ENCODE measurements at regions not wholly inside any gene's neighbourhood (a gene's known extent, or its start where the extent isn't known, plus 50 kb on each side); places are given as distances from the start of the nearest gene placed in this dataset.

GRCh38 chr6:21816231-21816630, 222.7 kb downstream of the SOX4 start:
- H3K9me3 ChIP-seq (ENCODE audit: control insufficient read depth, low read length) = no peaks in the 10 kb centered on the region
- no peak overlapping the region for H3K4me2 ChIP-seq (ENCODE audit: low read length, poor library complexity, severe bottlenecking)
- H4K8ac ChIP-seq (ENCODE audit: low read length) = no peak overlapping the region
- no peak overlapping the region for H3K4ac ChIP-seq (ENCODE audit: low read depth in 1 of 2, low read length in 2 of 2)
- H2AK5ac ChIP-seq (ENCODE audit: low read length, severe bottlenecking) = no peak overlapping the region
- H3K27ac ChIP-seq (ENCODE audit: low read length, poor library complexity, severe bottlenecking) = no peak overlapping the region
- H3K4me1 ChIP-seq (ENCODE audit: control insufficient read depth, insufficient read depth, low read depth, low read length) = no peaks in the 10 kb centered on the region
- no peaks in the 10 kb centered on the region for H3K27me3 ChIP-seq (ENCODE audit: control insufficient read depth in 1 of 2, insufficient read depth in 1 of 2, low read length in 2 of 2)
- H2AFZ ChIP-seq (ENCODE audit: low read depth, low read length) = no peak overlapping the region
- H3K4me3 ChIP-seq (ENCODE audit: insufficient read depth in 1 of 2, low read depth in 1 of 2, low read length in 2 of 2) = no peak overlapping the region
- no peak overlapping the region for H4K91ac ChIP-seq (ENCODE audit: low read length)
- no peak for DNase-seq
- H2BK12ac ChIP-seq (ENCODE audit: low read length in 2 of 2) = no peak overlapping the region
- H3K14ac ChIP-seq (ENCODE audit: low read length in 2 of 2) = no peak overlapping the region
- no peak overlapping the region for H3K9ac ChIP-seq (ENCODE audit: low read length)
- H3K79me1 ChIP-seq (replicated peaks; ENCODE audit: low read length, poor library complexity, severe bottlenecking) = no peaks in the 10 kb centered on the region
- no peak overlapping the region for H2BK120ac ChIP-seq (ENCODE audit: low read depth, low read length)
- no peak overlapping the region for H3K23ac ChIP-seq (ENCODE audit: low read length in 2 of 2)
- H2BK5ac ChIP-seq (ENCODE audit: low read depth, low read length, poor library complexity, severe bottlenecking) = no peak overlapping the region
- H3K18ac ChIP-seq (ENCODE audit: low read depth in 1 of 2, low read length in 2 of 2) = no peak overlapping the region
- no peaks in the 10 kb centered on the region for H3K36me3 ChIP-seq (ENCODE audit: control insufficient read depth in 1 of 2, insufficient read depth in 2 of 2, low read depth in 1 of 2, low read length in 2 of 2)
- no peak overlapping the region for H2BK15ac ChIP-seq (ENCODE audit: low read depth, poor library complexity, severe bottlenecking)
- 89% methylated on average over 3 of the region's 3 CpGs for WGBS

GRCh38 chr6:21820442-21820841, 226.9 kb downstream of the SOX4 start:
- WGBS = 98% methylated on average over 6 of the region's 6 CpGs
- Histone ChIP-seq H3K14ac (ENCODE audit: low read length in 2 of 2) (no peak overlapping the region), H2BK12ac (ENCODE audit: low read length in 2 of 2) (no peak overlapping the region), H3K4me1 (ENCODE audit: control insufficient read depth, insufficient read depth, low read depth, low read length) (peaks cover 2% of the 10 kb centered on the region), H3K27me3 (ENCODE audit: control insufficient read depth in 1 of 2, insufficient read depth in 1 of 2, low read length in 2 of 2) (no peaks in the 10 kb centered on the region), H3K9ac (ENCODE audit: low read length) (no peak overlapping the region), H4K91ac (ENCODE audit: low read length) (no peak overlapping the region), H3K4me3 (ENCODE audit: insufficient read depth in 1 of 2, low read depth in 1 of 2, low read length in 2 of 2) (no peak overlapping the region), H3K9me3 (ENCODE audit: control insufficient read depth, low read length) (no peaks in the 10 kb centered on the region), H3K36me3 (ENCODE audit: control insufficient read depth in 1 of 2, insufficient read depth in 2 of 2, low read depth in 1 of 2, low read length in 2 of 2) (no peaks in the 10 kb centered on the region), H3K27ac (ENCODE audit: low read length, poor library complexity, severe bottlenecking) (no peak overlapping the region), H3K4ac (ENCODE audit: low read depth in 1 of 2, low read length in 2 of 2) (no peak overlapping the region), H3K23ac (ENCODE audit: low read length in 2 of 2) (no peak overlapping the region), H4K8ac (ENCODE audit: low read length) (no peak overlapping the region), H3K4me2 (ENCODE audit: low read length, poor library complexity, severe bottlenecking) (no peak overlapping the region), H2BK15ac (ENCODE audit: low read depth, poor library complexity, severe bottlenecking) (no peak overlapping the region), H2BK5ac (ENCODE audit: low read depth, low read length, poor library complexity, severe bottlenecking) (no peak overlapping the region), H3K79me1 (replicated peaks; ENCODE audit: low read length, poor library complexity, severe bottlenecking) (no peaks in the 10 kb centered on the region), H2BK120ac (ENCODE audit: low read depth, low read length) (no peak overlapping the region), H3K18ac (ENCODE audit: low read depth in 1 of 2, low read length in 2 of 2) (no peak overlapping the region), H2AK5ac (ENCODE audit: low read length, severe bottlenecking) (no peak overlapping the region), H2AFZ (ENCODE audit: low read depth, low read length) (no peak overlapping the region)
- no peak for DNase-seq

GRCh38 chr6:21823371-21823770, 229.8 kb downstream of the SOX4 start:
- Histone ChIP-seq H2BK15ac (ENCODE audit: low read depth, poor library complexity, severe bottlenecking) (no peak overlapping the region), H4K8ac (ENCODE audit: low read length) (no peak overlapping the region), H3K79me1 (replicated peaks; ENCODE audit: low read length, poor library complexity, severe bottlenecking) (no peaks in the 10 kb centered on the region), H2BK120ac (ENCODE audit: low read depth, low read length) (no peak overlapping the region), H3K27ac (ENCODE audit: low read length, poor library complexity, severe bottlenecking) (no peak overlapping the region), H2AFZ (ENCODE audit: low read depth, low read length) (no peak overlapping the region), H3K14ac (ENCODE audit: low read length in 2 of 2) (no peak overlapping the region), H3K27me3 (ENCODE audit: control insufficient read depth in 1 of 2, insufficient read depth in 1 of 2, low read length in 2 of 2) (no peaks in the 10 kb centered on the region), H3K4me3 (ENCODE audit: insufficient read depth in 1 of 2, low read depth in 1 of 2, low read length in 2 of 2) (no peak overlapping the region), H3K9me3 (ENCODE audit: control insufficient read depth, low read length) (no peaks in the 10 kb centered on the region), H3K36me3 (ENCODE audit: control insufficient read depth in 1 of 2, insufficient read depth in 2 of 2, low read depth in 1 of 2, low read length in 2 of 2) (no peaks in the 10 kb centered on the region), H3K4me2 (ENCODE audit: low read length, poor library complexity, severe bottlenecking) (no peak overlapping the region), H3K18ac (ENCODE audit: low read depth in 1 of 2, low read length in 2 of 2) (no peak overlapping the region), H3K4ac (ENCODE audit: low read depth in 1 of 2, low read length in 2 of 2) (no peak overlapping the region), H3K4me1 (ENCODE audit: control insufficient read depth, insufficient read depth, low read depth, low read length) (peaks cover 6% of the 10 kb centered on the region), H4K91ac (ENCODE audit: low read length) (no peak overlapping the region), H3K9ac (ENCODE audit: low read length) (no peak overlapping the region), H2AK5ac (ENCODE audit: low read length, severe bottlenecking) (no peak overlapping the region), H2BK12ac (ENCODE audit: low read length in 2 of 2) (no peak overlapping the region), H2BK5ac (ENCODE audit: low read depth, low read length, poor library complexity, severe bottlenecking) (no peak overlapping the region), H3K23ac (ENCODE audit: low read length in 2 of 2) (no peak overlapping the region)
- DNase-seq = no peak
- no CpG with 5 or more reads among the region's 1 CpG for WGBS

- Histone ChIP-seq H4K8ac (ENCODE audit: low read length) (no peak overlapping the region), H3K9ac (ENCODE audit: low read length) (no peak overlapping the region), H3K79me1 (replicated peaks; ENCODE audit: low read length, poor library complexity, severe bottlenecking) (no peaks in the 10 kb centered on the region), H2BK15ac (ENCODE audit: low read depth, poor library complexity, severe bottlenecking) (no peak overlapping the region), H3K36me3 (ENCODE audit: control insufficient read depth in 1 of 2, insufficient read depth in 2 of 2, low read depth in 1 of 2, low read length in 2 of 2) (no peaks in the 10 kb centered on the region), H2AK5ac (ENCODE audit: low read length, severe bottlenecking) (no peak overlapping the region), H3K4me2 (ENCODE audit: low read length, poor library complexity, severe bottlenecking) (no peak overlapping the region), H3K27ac (ENCODE audit: low read length, poor library complexity, severe bottlenecking) (no peak overlapping the region), H2BK12ac (ENCODE audit: low read length in 2 of 2) (no peak overlapping the region), H2AFZ (ENCODE audit: low read depth, low read length) (no peak overlapping the region), H3K4ac (ENCODE audit: low read depth in 1 of 2, low read length in 2 of 2) (no peak overlapping the region), H3K23ac (ENCODE audit: low read length in 2 of 2) (no peak overlapping the region), H3K4me3 (ENCODE audit: insufficient read depth in 1 of 2, low read depth in 1 of 2, low read length in 2 of 2) (no peak overlapping the region), H2BK5ac (ENCODE audit: low read depth, low read length, poor library complexity, severe bottlenecking) (no peak overlapping the region), H4K91ac (ENCODE audit: low read length) (no peak overlapping the region), H3K9me3 (ENCODE audit: control insufficient read depth, low read length) (no peaks in the 10 kb centered on the region), H3K14ac (ENCODE audit: low read length in 2 of 2) (no peak overlapping the region), H3K18ac (ENCODE audit: low read depth in 1 of 2, low read length in 2 of 2) (no peak overlapping the region), H3K4me1 (ENCODE audit: control insufficient read depth, insufficient read depth, low read depth, low read length) (peaks cover 6% of the 10 kb centered on the region), H2BK120ac (ENCODE audit: low read depth, low read length) (peak overlapping the region; percentile 27), H3K27me3 (ENCODE audit: control insufficient read depth in 1 of 2, insufficient read depth in 1 of 2, low read length in 2 of 2) (no peaks in the 10 kb centered on the region)
- WGBS = 43% methylated on average over 4 of the region's 8 CpGs
- DNase-seq = peak; percentile 60
Observed at GRCh38 chr6:21824431-21825177, 231.1 kb downstream of the SOX4 start.

Measured in mesenchymal stem cell (in vitro differentiated cells and primary cell).